Esophagus muscularis mucosa (tissue), 3 donors: ENCODE measurements at regions not wholly inside any gene's neighbourhood (a gene's known extent, or its start where the extent isn't known, plus 50 kb on each side); places are given as distances from the start of the nearest gene placed in this dataset.

Experiments
- CTCF ChIP-seq, 3 experiments: fragments of 200-600 bp in 2 of 3; fragments of 450-650 bp in 1 of 3; sonication (generic) in 2 of 3; IDR thresholded peaks; one replicate each; pipeline ENCODE4 v1.5.1; 2017 to 2019; ENCODE audit warnings: antibody characterized with exemption in 3 of 3, mild to moderate bottlenecking in 2 of 3, moderate library complexity in 1 of 3
- POLR2A ChIP-seq: fragments of 450-650 bp; IDR thresholded peaks from one replicate; pipeline ENCODE4 v1.6.1; 2017; ENCODE audit warnings: antibody characterized with exemption, moderate library complexity, mild to moderate bottlenecking, low read depth

- TF ChIP-seq POLR2A (no peak), CTCF (IDR thresholded peaks at IDR 0.05) (no peak)
These were observed 1147.3 kb downstream of the NCAM2 start for GRCh38 chr21:22145545-22145944.
